ENCODE measurements at regions not wholly inside any gene's neighbourhood (a gene's known extent, or its start where the extent isn't known, plus 50 kb on each side); places are given as distances from the start of the nearest gene placed in this dataset.
"Not testable (repeated sequence)": the region's sequence is repeated elsewhere in the genome, so short reads cannot be mapped to it uniquely, and the experiment has no call there.

GRCh38 chr9:81074221-81074620 is 615.1 kb downstream of the TLE1 start:
- DNase-seq (ENCODE audit: low read depth in 2 of 2), result no peak

- DNase-seq (ENCODE audit: low read depth in 2 of 2), result no peak
Observed at GRCh38 chr9:81073821-81074220, 615.5 kb downstream of the TLE1 start.

GRCh38 chr9:81072758-81073157 is 616.6 kb downstream of the TLE1 start:
- DNase-seq (ENCODE audit: low read depth in 2 of 2), result no peak

GRCh38 chr9:81071108-81071507 is 618.2 kb downstream of the TLE1 start:
- no peak for DNase-seq (ENCODE audit: low read depth in 2 of 2)

- DNase-seq (ENCODE audit: low read depth in 2 of 2), result no peak
Observed at GRCh38 chr9:81070689-81071088, 618.7 kb downstream of the TLE1 start.

- no peak for DNase-seq (ENCODE audit: low read depth in 2 of 2)
Observed at GRCh38 chr9:81069923-81070322, 619.4 kb downstream of the TLE1 start.

GRCh38 chr9:81069038-81069795 is 620.1 kb downstream of the TLE1 start:
- no peak for DNase-seq (ENCODE audit: low read depth in 2 of 2)

GRCh38 chr9:81062995-81063394 is 626.4 kb downstream of the TLE1 start:
- DNase-seq (ENCODE audit: low read depth in 2 of 2), result not testable (repeated sequence)

- no peak for DNase-seq (ENCODE audit: low read depth in 2 of 2)
Observed at GRCh38 chr9:81058782-81059181, 630.6 kb downstream of the TLE1 start.

GRCh38 chr9:81053298-81054025 is 635.9 kb downstream of the TLE1 start:
- no peak for DNase-seq (ENCODE audit: low read depth in 2 of 2)

- DNase-seq (ENCODE audit: low read depth in 2 of 2), result no peak
Observed at GRCh38 chr9:81052846-81053245, 636.5 kb downstream of the TLE1 start.

- DNase-seq (ENCODE audit: low read depth in 2 of 2), result no peak
Observed at GRCh38 chr9:81047280-81047679, 642.1 kb downstream of the TLE1 start.

GRCh38 chr9:81045658-81046057 is 643.7 kb downstream of the TLE1 start:
- no peak for DNase-seq (ENCODE audit: low read depth in 2 of 2)

- no peak for DNase-seq (ENCODE audit: low read depth in 2 of 2)
Observed at GRCh38 chr9:81037889-81038288, 651.5 kb downstream of the TLE1 start.

GRCh38 chr9:81035601-81036000 is 653.7 kb downstream of the TLE1 start:
- DNase-seq (ENCODE audit: low read depth in 2 of 2), result no peak

GRCh38 chr9:81035171-81035570 is 654.2 kb downstream of the TLE1 start:
- DNase-seq (ENCODE audit: low read depth in 2 of 2), result no peak

- no peak for DNase-seq (ENCODE audit: low read depth in 2 of 2)
Observed at GRCh38 chr9:81032831-81033230, 656.5 kb downstream of the TLE1 start.

- DNase-seq (ENCODE audit: low read depth in 2 of 2), result no peak
Observed at GRCh38 chr9:81032030-81032572, 657.2 kb downstream of the TLE1 start.

- no peak for DNase-seq (ENCODE audit: low read depth in 2 of 2)
Observed at GRCh38 chr9:81031422-81032029, 657.8 kb downstream of the TLE1 start.

GRCh38 chr9:81030027-81030426 is 659.3 kb downstream of the TLE1 start:
- no peak for DNase-seq (ENCODE audit: low read depth in 2 of 2)

- no peak for DNase-seq (ENCODE audit: low read depth in 2 of 2)
Observed at GRCh38 chr9:81028504-81028903, 660.8 kb downstream of the TLE1 start.

GRCh38 chr9:81022177-81022576 is 667.2 kb downstream of the TLE1 start:
- DNase-seq (ENCODE audit: low read depth in 2 of 2), result no peak

GRCh38 chr9:81014945-81015344 is 674.4 kb downstream of the TLE1 start:
- DNase-seq (ENCODE audit: low read depth in 2 of 2), result not testable (repeated sequence)

All from activated CD4-positive, alpha-beta T cell treated with anti-CD3 and anti-CD28 coated beads for 24 hours (primary cell).